ENCODE measurements at regions not wholly inside any gene's neighbourhood (a gene's known extent, or its start where the extent isn't known, plus 50 kb on each side); places are given as distances from the start of the nearest gene placed in this dataset.

DNA sequence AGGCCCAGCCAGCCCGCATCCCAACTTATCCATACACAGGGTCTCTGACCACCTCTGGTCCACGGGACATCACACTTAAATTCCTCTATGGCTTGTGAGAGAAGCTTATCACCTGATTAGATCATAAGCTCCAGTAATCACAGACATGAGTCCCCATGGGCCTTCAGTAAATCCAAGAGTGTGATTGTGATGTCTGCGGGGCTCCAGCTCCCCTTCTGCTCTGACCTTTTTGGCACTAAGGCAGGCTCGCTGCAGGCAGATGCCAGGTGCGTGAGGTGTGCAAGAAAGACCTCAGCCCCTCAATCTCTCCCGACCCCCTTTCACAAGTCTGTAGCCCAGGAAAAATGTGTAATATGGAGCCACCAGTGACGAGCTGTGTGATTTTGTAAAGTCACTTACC lies 127.6 kb upstream of the DUSP22 start:
- DNase-seq (ENCODE audit: low read depth) = no peak
- TF ChIP-seq, protein P1, sequence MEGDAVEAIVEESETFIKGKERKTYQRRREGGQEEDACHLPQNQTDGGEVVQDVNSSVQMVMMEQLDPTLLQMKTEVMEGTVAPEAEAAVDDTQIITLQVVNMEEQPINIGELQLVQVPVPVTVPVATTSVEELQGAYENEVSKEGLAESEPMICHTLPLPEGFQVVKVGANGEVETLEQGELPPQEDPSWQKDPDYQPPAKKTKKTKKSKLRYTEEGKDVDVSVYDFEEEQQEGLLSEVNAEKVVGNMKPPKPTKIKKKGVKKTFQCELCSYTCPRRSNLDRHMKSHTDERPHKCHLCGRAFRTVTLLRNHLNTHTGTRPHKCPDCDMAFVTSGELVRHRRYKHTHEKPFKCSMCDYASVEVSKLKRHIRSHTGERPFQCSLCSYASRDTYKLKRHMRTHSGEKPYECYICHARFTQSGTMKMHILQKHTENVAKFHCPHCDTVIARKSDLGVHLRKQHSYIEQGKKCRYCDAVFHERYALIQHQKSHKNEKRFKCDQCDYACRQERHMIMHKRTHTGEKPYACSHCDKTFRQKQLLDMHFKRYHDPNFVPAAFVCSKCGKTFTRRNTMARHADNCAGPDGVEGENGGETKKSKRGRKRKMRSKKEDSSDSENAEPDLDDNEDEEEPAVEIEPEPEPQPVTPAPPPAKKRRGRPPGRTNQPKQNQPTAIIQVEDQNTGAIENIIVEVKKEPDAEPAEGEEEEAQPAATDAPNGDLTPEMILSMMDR (IDR thresholded peaks at IDR 0.05; ENCODE audit: control insufficient read depth, extremely low read depth, insufficient read depth) = no peak
- H3K4me3 ChIP-seq (ENCODE audit: low read depth, low read length) = no peak overlapping the region

DNA sequence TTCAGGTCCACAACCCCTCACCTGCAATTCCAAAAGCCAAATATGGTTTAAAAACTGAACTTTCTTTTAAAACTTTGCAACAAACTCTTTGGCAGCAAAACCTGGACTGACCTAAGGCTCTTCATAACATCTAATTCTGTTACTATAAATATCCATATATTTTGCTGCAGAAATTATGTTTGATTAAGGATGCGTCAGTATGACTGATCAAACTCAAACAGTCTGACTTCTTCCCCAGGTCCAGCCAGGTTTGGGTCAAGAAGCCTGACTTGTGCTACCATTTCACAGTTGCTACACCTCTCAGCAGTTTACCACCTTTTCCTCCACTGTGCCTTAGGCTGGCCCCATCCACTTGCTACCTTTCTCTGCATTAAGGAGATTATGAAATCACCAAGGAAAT lies 127.0 kb upstream of the DUSP22 start:
- no peak overlapping the region for H3K4me3 ChIP-seq (ENCODE audit: low read depth, low read length)
- TF ChIP-seq, protein P1 (IDR thresholded peaks at IDR 0.05; ENCODE audit: control insufficient read depth, extremely low read depth, insufficient read depth) = no peak
- no peak for DNase-seq (ENCODE audit: low read depth)

DNA sequence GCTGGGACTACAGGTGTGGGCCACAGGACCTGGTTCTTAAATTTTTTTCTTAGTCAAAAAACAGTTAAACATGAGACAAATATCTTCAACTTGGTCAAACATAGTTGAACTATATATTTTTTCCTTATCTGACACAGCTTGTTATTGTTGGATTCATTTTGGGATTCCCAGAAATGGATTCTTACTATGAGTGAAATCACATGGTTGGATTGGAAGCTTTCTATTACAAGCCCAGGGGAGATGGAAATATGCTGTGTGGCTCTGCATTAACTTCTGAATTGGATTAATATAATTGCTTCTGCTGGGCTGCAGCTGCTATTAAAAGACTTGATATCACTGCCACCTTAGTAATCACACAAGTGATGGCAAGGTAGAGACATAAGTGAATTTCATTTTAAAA lies 126.4 kb upstream of the DUSP22 start:
- no peak overlapping the region for H3K4me3 ChIP-seq (ENCODE audit: low read depth, low read length)
- TF ChIP-seq, protein P1 (IDR thresholded peaks at IDR 0.05; ENCODE audit: control insufficient read depth, extremely low read depth, insufficient read depth) = no peak
- DNase-seq (ENCODE audit: low read depth) = no peak

DNA sequence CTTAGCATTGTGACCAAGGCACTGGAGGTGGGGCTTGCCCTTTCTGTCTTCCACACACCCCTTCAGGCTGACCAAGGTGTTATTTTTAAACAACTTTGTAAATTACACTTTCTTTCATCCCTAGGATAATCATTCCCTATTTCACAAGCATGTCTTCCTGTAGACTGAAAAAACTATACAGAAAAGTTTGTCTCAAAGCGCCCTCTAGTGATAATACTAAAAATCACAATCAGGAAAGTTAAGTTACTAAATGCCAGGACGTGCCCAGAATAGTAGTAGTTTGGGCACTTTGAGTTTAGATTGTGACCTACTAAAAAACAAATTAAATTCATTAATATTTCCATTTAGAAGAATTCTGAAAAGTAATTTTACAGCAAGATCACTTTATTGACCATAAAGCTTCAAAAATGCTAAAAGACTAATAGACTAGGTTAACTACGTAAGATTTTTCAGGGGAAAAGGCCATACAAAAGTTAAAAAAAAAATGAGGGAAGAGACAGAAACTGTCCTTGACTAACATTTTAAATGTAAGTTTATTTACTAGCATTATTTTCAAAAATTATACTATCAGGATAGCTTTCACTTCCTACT lies 123.3 kb upstream of the DUSP22 start:
- H3K4me3 ChIP-seq (ENCODE audit: low read depth, low read length) = no peak overlapping the region
- no peak for DNase-seq (ENCODE audit: low read depth)
- TF ChIP-seq, protein P1 (IDR thresholded peaks at IDR 0.05; ENCODE audit: control insufficient read depth, extremely low read depth, insufficient read depth) = peak; percentile 53

DNA sequence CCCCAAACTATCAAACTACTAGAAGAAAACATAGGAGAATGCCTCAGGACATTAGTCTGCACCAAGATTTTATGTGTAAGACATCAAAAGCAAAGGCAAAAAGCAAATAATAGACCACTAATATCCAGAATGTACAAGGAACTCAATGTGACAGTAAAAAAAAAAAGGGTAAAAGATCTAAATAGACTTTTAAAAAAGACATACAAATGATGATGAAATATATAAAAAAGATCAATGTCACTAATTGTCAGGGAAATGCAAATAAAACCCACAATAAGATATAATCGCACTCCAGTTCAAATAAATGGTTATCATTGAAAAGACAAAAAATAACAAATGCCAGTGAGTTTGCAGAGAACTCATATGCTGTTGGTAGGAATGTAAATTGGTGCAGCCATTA lies 118.3 kb upstream of the DUSP22 start:
- no peak for DNase-seq (ENCODE audit: low read depth)
- no peak overlapping the region for H3K4me3 ChIP-seq (ENCODE audit: low read depth, low read length)
- TF ChIP-seq, protein P1 (IDR thresholded peaks at IDR 0.05; ENCODE audit: control insufficient read depth, extremely low read depth, insufficient read depth) = no peak

DNA sequence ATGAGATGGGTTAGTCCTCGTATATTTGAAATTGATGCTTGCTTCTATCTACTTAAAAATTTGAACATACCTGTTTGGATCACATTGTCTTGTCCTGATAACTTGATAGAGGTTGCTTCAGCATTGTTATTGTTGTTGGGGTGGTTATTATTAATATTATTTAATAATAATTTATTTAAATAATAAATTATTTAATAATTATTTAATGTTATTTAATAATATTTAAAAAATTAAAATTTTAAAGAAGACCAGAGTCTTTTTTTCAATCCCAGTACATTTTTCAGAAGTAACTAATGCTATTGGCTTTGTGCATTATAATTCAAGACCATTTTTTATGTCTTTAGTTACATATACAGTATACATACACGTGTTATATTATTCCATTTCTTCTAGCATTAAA lies 116.6 kb upstream of the DUSP22 start:
- TF ChIP-seq, protein P1 (IDR thresholded peaks at IDR 0.05; ENCODE audit: control insufficient read depth, extremely low read depth, insufficient read depth) = no peak
- DNase-seq (ENCODE audit: low read depth) = no peak
- no peak overlapping the region for H3K4me3 ChIP-seq (ENCODE audit: low read depth, low read length)

DNA sequence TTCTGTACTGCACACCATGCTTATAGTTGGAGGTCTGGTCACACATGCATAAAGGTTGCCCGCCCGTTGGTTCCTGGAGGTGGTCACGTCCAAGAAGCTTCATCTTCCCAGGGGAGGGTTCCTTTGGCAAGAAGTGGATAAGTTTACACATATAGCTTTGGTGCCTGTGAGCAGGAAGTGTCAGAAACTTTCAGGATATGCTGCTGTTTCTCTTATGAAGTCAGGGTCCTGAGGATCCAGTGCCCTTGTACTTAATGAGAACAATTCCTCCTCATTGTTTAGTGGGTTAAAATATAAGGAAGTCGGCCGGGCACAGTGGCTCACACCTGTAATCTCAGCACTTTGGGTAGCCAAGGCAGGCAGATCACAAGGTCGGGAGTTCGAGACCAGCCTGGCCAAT lies 115.5 kb upstream of the DUSP22 start:
- no peak for DNase-seq (ENCODE audit: low read depth)
- TF ChIP-seq, protein P1 (IDR thresholded peaks at IDR 0.05; ENCODE audit: control insufficient read depth, extremely low read depth, insufficient read depth) = no peak
- H3K4me3 ChIP-seq (ENCODE audit: low read depth, low read length) = no peak overlapping the region

Data from LNCaP clone FGC (cell line).